ENCODE measurements at regions not wholly inside any gene's neighbourhood (a gene's known extent, or its start where the extent isn't known, plus 50 kb on each side); places are given as distances from the start of the nearest gene placed in this dataset.

DNA sequence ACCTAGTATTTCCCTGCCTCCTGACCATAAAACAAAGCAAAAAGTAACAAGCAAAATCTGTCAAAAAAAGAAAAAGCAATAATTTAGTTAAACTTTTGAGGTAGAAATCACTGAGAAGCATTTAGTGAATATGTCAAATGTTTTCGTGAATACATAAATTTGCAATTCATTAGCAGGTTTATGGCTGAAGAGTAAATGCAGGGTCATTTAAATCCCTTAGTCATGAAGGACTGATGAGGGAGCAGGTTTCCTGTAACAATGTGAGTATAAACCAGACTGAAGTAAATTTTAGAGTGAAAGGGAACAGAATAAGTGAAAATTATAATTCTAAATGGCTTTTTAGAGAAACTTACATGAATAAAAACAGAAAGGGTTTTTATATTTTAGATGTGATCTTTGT, 313.5 kb upstream of the MANEA start (continued):
- TF ChIP-seq, protein P1, sequence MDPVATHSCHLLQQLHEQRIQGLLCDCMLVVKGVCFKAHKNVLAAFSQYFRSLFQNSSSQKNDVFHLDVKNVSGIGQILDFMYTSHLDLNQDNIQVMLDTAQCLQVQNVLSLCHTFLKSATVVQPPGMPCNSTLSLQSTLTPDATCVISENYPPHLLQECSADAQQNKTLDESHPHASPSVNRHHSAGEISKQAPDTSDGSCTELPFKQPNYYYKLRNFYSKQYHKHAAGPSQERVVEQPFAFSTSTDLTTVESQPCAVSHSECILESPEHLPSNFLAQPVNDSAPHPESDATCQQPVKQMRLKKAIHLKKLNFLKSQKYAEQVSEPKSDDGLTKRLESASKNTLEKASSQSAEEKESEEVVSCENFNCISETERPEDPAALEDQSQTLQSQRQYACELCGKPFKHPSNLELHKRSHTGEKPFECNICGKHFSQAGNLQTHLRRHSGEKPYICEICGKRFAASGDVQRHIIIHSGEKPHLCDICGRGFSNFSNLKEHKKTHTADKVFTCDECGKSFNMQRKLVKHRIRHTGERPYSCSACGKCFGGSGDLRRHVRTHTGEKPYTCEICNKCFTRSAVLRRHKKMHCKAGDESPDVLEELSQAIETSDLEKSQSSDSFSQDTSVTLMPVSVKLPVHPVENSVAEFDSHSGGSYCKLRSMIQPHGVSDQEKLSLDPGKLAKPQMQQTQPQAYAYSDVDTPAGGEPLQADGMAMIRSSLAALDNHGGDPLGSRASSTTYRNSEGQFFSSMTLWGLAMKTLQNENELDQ (CRISPR knock-in tag; IDR thresholded peaks at IDR 0.05; ENCODE audit: borderline replicate concordance) = no peak

- no peaks in the 10 kb centered on the region for H3K9me3 ChIP-seq (ENCODE audit: low read length)
- no peak for TF ChIP-seq RNF219 (CRISPR knock-in tag; IDR thresholded peaks at IDR 0.05)
- no peak for TF ChIP-seq ZNF646 (CRISPR knock-in tag; IDR thresholded peaks at IDR 0.05)
- TF ChIP-seq, protein P2, sequence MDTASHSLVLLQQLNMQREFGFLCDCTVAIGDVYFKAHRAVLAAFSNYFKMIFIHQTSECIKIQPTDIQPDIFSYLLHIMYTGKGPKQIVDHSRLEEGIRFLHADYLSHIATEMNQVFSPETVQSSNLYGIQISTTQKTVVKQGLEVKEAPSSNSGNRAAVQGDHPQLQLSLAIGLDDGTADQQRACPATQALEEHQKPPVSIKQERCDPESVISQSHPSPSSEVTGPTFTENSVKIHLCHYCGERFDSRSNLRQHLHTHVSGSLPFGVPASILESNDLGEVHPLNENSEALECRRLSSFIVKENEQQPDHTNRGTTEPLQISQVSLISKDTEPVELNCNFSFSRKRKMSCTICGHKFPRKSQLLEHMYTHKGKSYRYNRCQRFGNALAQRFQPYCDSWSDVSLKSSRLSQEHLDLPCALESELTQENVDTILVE (CRISPR knock-in tag; IDR thresholded peaks at IDR 0.05) = no peak
- no peaks in the 10 kb centered on the region for H4K20me1 ChIP-seq (ENCODE audit: insufficient read depth, low read length)
- CTCF ChIA-PET (ENCODE audit: low intra/inter-chr PET ratio, low total read pairs) = no interaction called here
- 3% methylated on average over 4 of the region's 4 CpGs for WGBS (ENCODE audit: low lambda C conversion rate)
- intact Hi-C loops (cut with micrococcal nuclease; ENCODE audit: unreplicated experiment) = no loop called here
- no peak overlapping the region for H3K4me3 ChIP-seq (replicated peaks in 1 of 3; ENCODE audit: insufficient read depth in 1 of 3, low read depth in 2 of 3, low read length in 3 of 3)
- ATAC-seq (no peak), DNase-seq (ENCODE audit: low spot score) (no peak), FAIRE-seq (no peak)
- POLR2A ChIA-PET = no interaction called here
- BruUV-seq (replicated peaks) = no TSS peak
- H3K9ac ChIP-seq (ENCODE audit: insufficient read depth, low read depth, low read length) = no peak overlapping the region
- H3K79me2 ChIP-seq (ENCODE audit: insufficient read depth, low read length) = no peaks in the 10 kb centered on the region
- in situ Hi-C loops (cut with HindIII; ENCODE audit: extremely low pct_ligation_motif_present, low pct_unique_long_range_greater_than_20kb) = no loop called here
- no peak overlapping the region for H3K27ac ChIP-seq (ENCODE audit: extremely low read length, insufficient read depth, low read length)
- no peak overlapping the region for H3K4me2 ChIP-seq (ENCODE audit: low read depth, low read length)
- no peaks in the 10 kb centered on the region for H3K36me3 ChIP-seq (replicated peaks in 1 of 2; ENCODE audit: control insufficient read depth in 1 of 2, insufficient read depth in 2 of 2, low read length in 2 of 2)
- no peak overlapping the region for H2AFZ ChIP-seq (ENCODE audit: low read length)
- H3K27me3 ChIP-seq (ENCODE audit: control insufficient read depth in 1 of 2, insufficient read depth in 2 of 2, low read length in 2 of 2) = no peaks in the 10 kb centered on the region
- no peaks in the 10 kb centered on the region for H3K4me1 ChIP-seq (ENCODE audit: insufficient read depth, low read length)
Measured at GRCh38 chr6:95266537-95267258, 310.6 kb upstream of the MANEA start.
